CD4-positive, alpha-beta T cell treated with Interleukin-6 for 4 hours (primary cell): ENCODE measurements at regions not wholly inside any gene's neighbourhood (a gene's known extent, or its start where the extent isn't known, plus 50 kb on each side); places are given as distances from the start of the nearest gene placed in this dataset.

Source experiments
- DNase-seq: peaks from one replicate; pipeline ENCODE4 v3.0.0-alpha.2; 2020; ENCODE audit warnings: mixed read lengths

GRCh38 chr1:209390764-209391163, 192.8 kb upstream of the CAMK1G start:
- no peak for DNase-seq

- no peak for DNase-seq
These were observed 191.7 kb upstream of the CAMK1G start for GRCh38 chr1:209391792-209392191.

GRCh38 chr1:209395169-209395568, 188.3 kb upstream of the CAMK1G start:
- DNase-seq, result no peak

- no peak for DNase-seq
These were observed 186.1 kb upstream of the CAMK1G start for GRCh38 chr1:209397371-209397770.

- no peak for DNase-seq
These were observed 185.6 kb upstream of the CAMK1G start for GRCh38 chr1:209397910-209398309.

- no peak for DNase-seq
These were observed 185.1 kb upstream of the CAMK1G start for GRCh38 chr1:209398313-209398991.

- no peak for DNase-seq
These were observed 183.7 kb upstream of the CAMK1G start for GRCh38 chr1:209399800-209400199.

- DNase-seq, result no peak
These were observed 182.9 kb upstream of the CAMK1G start for GRCh38 chr1:209400351-209401220.

GRCh38 chr1:209402697-209403096, 180.8 kb upstream of the CAMK1G start:
- DNase-seq, result no peak

- no peak for DNase-seq
These were observed 179.6 kb upstream of the CAMK1G start for GRCh38 chr1:209403921-209404320.

- no peak for DNase-seq
These were observed 178.9 kb upstream of the CAMK1G start for GRCh38 chr1:209404577-209404976.

- DNase-seq, result no peak
These were observed 178.2 kb upstream of the CAMK1G start for GRCh38 chr1:209405183-209405814.

- no peak for DNase-seq
These were observed 177.3 kb upstream of the CAMK1G start for GRCh38 chr1:209406168-209406567.

- no peak for DNase-seq
These were observed 176.9 kb upstream of the CAMK1G start for GRCh38 chr1:209406595-209406994.

- no peak for DNase-seq
These were observed 173.7 kb upstream of the CAMK1G start for GRCh38 chr1:209409780-209410179.

GRCh38 chr1:209411491-209411929, 172.0 kb upstream of the CAMK1G start:
- DNase-seq, result no peak

- no peak for DNase-seq
These were observed 171.5 kb upstream of the CAMK1G start for GRCh38 chr1:209412036-209412435.

GRCh38 chr1:209412566-209412965, 170.9 kb upstream of the CAMK1G start:
- DNase-seq, result no peak

- no peak for DNase-seq
These were observed 170.5 kb upstream of the CAMK1G start for GRCh38 chr1:209413062-209413461.

GRCh38 chr1:209414803-209415329, 168.6 kb upstream of the CAMK1G start:
- DNase-seq, result no peak

GRCh38 chr1:209416039-209416438, 167.5 kb upstream of the CAMK1G start:
- no peak for DNase-seq

GRCh38 chr1:209416716-209417115, 166.8 kb upstream of the CAMK1G start:
- no peak for DNase-seq

- no peak for DNase-seq
These were observed 165.8 kb upstream of the CAMK1G start for GRCh38 chr1:209417761-209418160.
